ENCODE measurements at regions not wholly inside any gene's neighbourhood (a gene's known extent, or its start where the extent isn't known, plus 50 kb on each side); places are given as distances from the start of the nearest gene placed in this dataset.
"Not testable (repeated sequence)": the region's sequence is repeated elsewhere in the genome, so short reads cannot be mapped to it uniquely, and the experiment has no call there.

DNA sequence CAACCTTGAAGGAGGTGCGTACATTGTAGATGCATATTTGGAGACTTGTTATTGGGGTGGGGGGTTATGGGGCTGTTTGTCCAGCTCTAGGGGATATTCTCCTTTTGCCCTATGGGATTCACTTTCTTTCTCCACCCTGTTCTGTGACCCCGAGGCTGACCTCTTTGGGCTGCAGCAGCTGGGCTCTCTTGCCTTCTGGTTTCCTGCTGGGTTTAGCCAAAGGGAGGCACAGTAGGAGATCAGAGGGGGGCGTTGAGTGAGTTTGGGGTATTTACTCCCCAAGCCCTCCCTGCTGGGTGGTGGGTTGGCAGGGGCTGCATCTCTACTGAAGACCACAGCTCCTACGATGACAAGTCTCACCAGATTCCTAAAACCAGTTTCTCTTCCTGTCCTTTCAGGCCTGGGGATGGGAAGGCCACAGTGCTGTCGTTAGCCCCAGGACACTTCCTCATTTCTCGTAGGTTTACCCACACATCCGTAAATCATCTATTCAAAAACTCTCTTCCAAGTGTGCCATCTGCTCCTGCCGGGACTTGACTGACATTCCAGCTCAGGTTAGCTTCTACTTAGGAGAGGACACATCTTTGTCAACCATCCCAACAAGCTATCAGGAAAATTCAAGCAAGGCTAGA, 127.1 kb downstream of the TMEM30B start:
- no peak for DNase-seq

DNA sequence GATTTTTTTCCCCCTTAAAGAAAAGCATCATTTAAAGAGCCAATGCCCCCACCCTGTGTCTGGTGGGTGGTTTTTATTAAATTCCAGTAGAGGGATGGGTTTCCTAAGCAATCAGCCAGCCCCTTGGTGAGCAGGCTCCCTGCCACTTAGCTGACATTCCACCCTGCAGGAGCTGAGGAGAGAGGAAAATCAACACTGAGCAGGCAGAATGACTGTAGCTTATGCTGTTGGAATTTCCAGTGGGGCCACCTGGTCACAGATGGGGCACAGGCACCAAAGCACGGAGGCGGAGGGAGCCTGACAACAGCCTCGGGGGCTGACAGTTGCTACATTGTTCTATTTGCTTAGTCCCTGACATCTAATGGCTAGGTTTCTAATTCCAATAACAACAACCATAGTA, 127.7 kb downstream of the TMEM30B start:
- no peak for DNase-seq

DNA sequence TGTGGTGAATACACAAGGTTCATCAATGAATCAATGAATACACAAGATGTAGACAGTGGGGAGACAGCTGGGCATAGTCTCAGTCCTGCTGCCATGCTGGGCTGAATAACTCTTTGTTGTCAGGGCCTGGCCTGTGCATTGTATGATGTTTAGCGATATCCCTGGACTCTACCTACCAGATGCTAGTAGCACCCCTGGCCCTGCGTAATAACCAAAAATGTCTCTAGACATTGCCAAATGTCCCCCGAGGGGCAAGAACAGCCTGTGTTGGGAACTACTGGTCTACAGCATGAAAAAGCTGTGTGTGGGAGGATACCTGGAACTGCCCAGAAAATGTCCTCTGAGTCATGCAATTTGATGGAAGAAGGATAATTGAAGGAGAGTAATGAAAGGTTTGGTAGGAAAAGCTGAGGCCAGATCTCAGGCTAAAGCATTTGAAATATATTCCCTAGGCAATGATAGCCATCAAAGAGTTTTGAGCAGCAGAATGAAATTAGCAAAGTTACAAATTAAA, 128.2 kb downstream of the TMEM30B start:
- no peak for DNase-seq

DNA sequence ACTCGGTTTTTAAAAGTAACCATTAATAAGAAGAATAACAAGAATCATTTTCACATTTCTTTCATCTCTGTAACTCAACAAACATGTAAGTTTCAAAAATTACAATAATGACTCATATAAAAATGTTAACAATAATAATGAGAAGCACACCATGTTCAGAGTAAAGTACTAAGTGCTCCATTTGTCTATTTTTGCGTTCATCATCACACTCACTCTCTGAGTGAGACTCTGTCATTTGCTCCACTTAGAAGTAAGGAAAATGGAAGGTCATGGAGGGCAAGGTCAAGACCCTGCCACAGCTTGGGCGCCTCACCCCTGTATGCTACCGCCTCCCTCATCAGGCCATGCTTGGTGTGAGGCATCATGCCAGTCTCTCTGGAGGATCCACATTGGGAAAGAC, 129.9 kb downstream of the TMEM30B start:
- DNase-seq: no peak

GRCh38 chr14:61150851-61151250, 130.3 kb downstream of the TMEM30B start:
- DNase-seq: no peak

- DNase-seq: no peak
Observed at GRCh38 chr14:61149896-61150295, 131.2 kb downstream of the TMEM30B start.

- no peak for DNase-seq
Observed at GRCh38 chr14:61148742-61149350, 132.3 kb downstream of the TMEM30B start.

GRCh38 chr14:61147831-61148549, 133.1 kb downstream of the TMEM30B start:
- no peak for DNase-seq

GRCh38 chr14:61147381-61147821, 133.7 kb downstream of the TMEM30B start:
- no peak for DNase-seq

DNA sequence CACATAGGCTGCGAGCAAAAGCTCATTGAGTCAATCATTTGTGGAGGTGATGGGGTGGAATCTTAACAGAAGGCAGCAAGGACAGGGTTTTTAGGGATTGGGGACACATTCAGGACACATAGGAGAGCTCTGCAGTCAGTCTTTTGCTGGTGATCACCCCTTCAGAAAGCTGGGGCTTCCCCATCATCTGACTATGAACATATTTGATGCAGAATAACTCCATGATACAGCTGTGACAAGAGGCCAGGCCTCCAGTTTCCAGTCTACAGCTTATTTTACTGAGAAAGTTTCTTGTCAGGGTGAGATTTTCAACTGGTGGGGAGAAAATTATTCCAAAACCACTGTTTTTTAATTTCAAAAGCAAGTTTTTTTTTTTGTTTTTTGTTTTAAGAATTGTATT, 134.2 kb downstream of the TMEM30B start:
- no peak for DNase-seq

- DNase-seq: no peak
Observed at GRCh38 chr14:61145903-61146481, 135.1 kb downstream of the TMEM30B start.

DNA sequence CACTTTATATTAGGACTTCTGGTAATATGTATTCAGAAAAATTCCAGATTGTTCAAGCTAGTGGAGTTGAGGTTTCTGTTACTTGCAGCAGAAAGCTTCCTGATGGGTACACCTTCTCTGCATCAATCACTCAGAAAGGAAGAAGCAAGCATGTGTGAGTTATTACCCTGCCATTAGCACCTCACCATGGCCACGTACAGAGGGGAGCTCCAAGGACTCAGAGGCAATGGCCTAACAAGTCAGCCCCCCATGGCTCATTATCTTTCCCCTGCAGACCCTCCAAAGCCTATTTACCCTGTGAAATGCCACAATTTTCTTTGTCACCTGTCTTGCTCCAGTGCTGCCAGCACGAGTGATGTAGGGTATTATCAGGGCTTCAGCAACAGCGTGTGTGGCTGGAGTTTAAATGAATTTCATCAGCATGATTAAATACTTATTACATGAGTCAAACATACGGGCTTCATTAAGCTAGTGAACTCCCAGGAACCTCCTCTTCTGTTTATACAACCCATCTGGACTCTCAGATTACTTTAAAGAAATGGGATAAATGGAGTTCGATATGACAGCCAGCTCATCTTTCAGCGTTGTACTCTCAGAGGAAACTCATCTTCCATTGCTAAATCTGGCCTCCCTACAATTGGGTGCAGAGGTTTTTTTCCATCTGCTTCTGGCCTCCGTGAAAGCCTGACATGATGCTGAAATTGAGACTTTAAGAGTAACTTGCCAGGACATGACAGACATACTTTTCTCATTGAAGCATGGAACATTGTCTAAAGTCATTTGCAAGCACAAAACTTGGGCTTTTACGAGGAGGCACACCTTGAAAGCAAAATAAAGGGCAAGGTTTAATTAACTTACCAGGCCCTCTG, 135.9 kb downstream of the TMEM30B start:
- DNase-seq: no peak

- not testable (repeated sequence) for DNase-seq
Observed at GRCh38 chr14:61144117-61145033, 136.8 kb downstream of the TMEM30B start.

DNA sequence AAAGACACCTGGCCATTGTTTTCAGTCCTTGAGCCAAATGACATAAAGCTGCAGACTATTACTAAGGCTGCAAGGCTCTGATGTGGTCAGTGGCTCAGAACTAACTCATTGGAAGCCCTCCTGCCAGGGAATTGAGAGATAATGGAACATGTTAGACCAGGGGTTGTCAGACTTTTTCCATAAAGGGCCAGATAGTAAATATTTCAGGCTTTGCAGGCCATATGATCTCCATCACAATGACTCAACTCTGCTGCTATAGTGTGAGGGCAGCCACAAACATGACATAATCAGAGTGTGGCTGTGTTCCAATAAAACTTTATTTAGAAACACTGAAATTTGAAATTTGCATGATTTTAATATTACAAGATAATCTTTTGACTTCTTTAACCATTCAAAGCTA, 140.3 kb downstream of the TMEM30B start:
- DNase-seq: no peak

- DNase-seq: no peak
Observed at GRCh38 chr14:61140271-61140670, 140.9 kb downstream of the TMEM30B start.

- DNase-seq: no peak
Observed at GRCh38 chr14:61139006-61139599, 142.0 kb downstream of the TMEM30B start.

DNA sequence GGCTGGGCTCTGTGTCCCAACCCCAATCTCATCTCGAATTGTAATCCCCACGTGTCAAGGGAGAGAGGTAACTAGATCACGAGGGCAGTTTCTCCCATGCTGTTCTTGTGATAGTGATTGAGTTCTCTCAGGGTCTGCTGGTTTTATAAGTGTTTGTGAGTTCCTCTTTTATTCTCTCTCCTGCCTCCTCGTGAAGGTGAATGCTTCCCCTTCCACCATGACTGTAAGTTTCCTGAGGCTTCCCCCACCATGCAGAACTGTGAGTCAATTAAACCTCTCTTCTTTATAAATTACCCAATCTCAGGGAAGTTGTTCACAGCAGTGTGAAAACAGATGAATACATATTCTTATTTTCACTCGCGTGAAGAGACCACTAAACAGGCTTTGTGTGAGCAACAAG, 148.2 kb downstream of the TMEM30B start:
- DNase-seq: no peak

- no peak for DNase-seq
Observed at GRCh38 chr14:61132336-61132735, 148.8 kb downstream of the TMEM30B start.

- DNase-seq: no peak
Observed at GRCh38 chr14:61130512-61131260, 149.6 kb downstream of the SLC38A6 start.

DNA sequence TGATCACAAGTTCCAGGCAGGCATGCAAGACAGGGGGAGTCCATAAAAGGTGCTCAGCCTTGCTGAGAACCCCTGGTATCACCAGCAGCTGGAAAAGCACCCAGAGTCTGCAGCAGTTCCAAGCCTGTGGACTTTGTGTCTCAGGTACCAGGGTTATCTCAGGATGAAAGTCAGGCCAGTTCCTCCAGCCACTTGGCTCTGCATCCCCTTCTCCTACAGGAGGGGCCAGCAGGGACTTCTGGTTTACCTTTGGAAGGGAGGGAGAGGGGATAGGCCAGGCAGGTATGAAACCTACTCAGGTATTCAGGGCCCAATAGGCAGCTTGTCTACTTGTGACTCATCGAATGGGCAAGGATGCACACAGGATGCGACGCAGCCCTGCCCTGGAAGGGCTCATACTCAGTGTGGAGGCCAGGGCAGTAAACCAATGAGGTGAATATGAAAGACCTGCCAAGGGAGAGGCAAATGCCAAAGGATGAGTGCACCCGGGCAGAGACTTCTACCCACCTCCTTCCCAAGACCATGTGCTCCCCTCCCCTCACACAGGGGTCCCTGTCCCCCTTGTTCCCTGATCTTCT, 148.2 kb downstream of the SLC38A6 start:
- DNase-seq: no peak

All from activated CD4-positive, alpha-beta T cell treated with anti-CD3 and anti-CD28 coated beads, Interleukin-2, amount 50 U/mL, for 1 hour (primary cell).